Osteoblast (primary cell): ENCODE measurements at regions not wholly inside any gene's neighbourhood (a gene's known extent, or its start where the extent isn't known, plus 50 kb on each side); places are given as distances from the start of the nearest gene placed in this dataset. TPM values are rescaled to one million over a fixed set of nuclear protein-coding genes. Genes with fewer than 3 reads are reported as not detected.

Experiments used
- DNase-seq: peaks from one replicate; pipeline ENCODE4 v3.0.0; 2011; ENCODE audit warnings: low spot score, mixed read lengths; ENCODE audit not compliant: insufficient read length; ENCODE audit errors: missing footprints
- H2AFZ ChIP-seq: 2 replicates; pipeline ENCODE4 v1.6.0; 2011; ENCODE audit warnings: mild to moderate bottlenecking, low read length
- H3K27ac ChIP-seq: 2 replicates; pipeline ENCODE4 v1.5.1; 2011; ENCODE audit warnings: mild to moderate bottlenecking, low read depth, low read length, moderate library complexity
- H3K27me3 ChIP-seq: 2 replicates; pipeline ENCODE4 v1.6.0; 2012; ENCODE audit warnings: mild to moderate bottlenecking, control low read depth, inconsistent platforms, low read length, moderate library complexity; ENCODE audit not compliant: insufficient read depth
- H3K36me3 ChIP-seq: 2 replicates; pipeline ENCODE4 v1.5.1; 2011; ENCODE audit warnings: mild to moderate bottlenecking, low read length, control low read depth, moderate library complexity; ENCODE audit not compliant: insufficient read depth
- H3K4me1 ChIP-seq: 2 replicates; pipeline ENCODE4 v1.5.1; 2011; ENCODE audit warnings: mild to moderate bottlenecking, low read length, control low read depth, moderate library complexity; ENCODE audit not compliant: insufficient read depth
- H3K4me2 ChIP-seq: 2 replicates; pipeline ENCODE4 v1.6.0; 2011; ENCODE audit warnings: mild to moderate bottlenecking, low read length; ENCODE audit not compliant: insufficient read depth
- H3K4me3 ChIP-seq: fragments of 200-600 bp; sonication (generic); 3 replicates; pipeline ENCODE4 v1.5.1; 2012; ENCODE audit warnings: mild to moderate bottlenecking, low read length, inconsistent platforms; ENCODE audit not compliant: insufficient read depth
- H3K79me2 ChIP-seq: 2 replicates; pipeline ENCODE4 v1.6.0; 2012; ENCODE audit warnings: mild to moderate bottlenecking, low read length, control low read depth, inconsistent platforms; ENCODE audit not compliant: insufficient read depth
- H3K9me3 ChIP-seq: 2 replicates; pipeline ENCODE4 v1.5.1; 2011; ENCODE audit warnings: low read depth, low read length, control low read depth
- H4K20me1 ChIP-seq: 2 replicates; pipeline ENCODE4 v1.6.0; 2012; ENCODE audit warnings: mild to moderate bottlenecking, low read length, control low read depth; ENCODE audit not compliant: insufficient read depth
- CTCF ChIP-seq: IDR thresholded peaks from 2 replicates; pipeline ENCODE4 v1.5.1; 2011; ENCODE audit warnings: mild to moderate bottlenecking, low read depth, low read length, moderate library complexity; ENCODE audit errors: extremely low read depth
- small RNA-seq: library from RNA; depleted of rRNA; stranded (forward); fragments of <200 nt; gene quantifications from one replicate; pipeline ENCODE3, GENCODE V24; 2012

- Histone ChIP-seq H3K36me3 (no peaks in the 10 kb centered on the region), H2AFZ (no peak overlapping the region), H3K9me3 (no peaks in the 10 kb centered on the region), H3K27ac (no peak overlapping the region), H3K4me2 (no peak overlapping the region), H3K4me3 (no peak overlapping the region), H3K4me1 (peaks cover under 1% of the 10 kb centered on the region), H3K79me2 (no peaks in the 10 kb centered on the region), H3K27me3 (no peaks in the 10 kb centered on the region), H4K20me1 (no peaks in the 10 kb centered on the region)
- TF ChIP-seq CTCF: no peak
- no peak for DNase-seq
Measured at GRCh38 chr14:36233217-36233616, 56.7 kb upstream of the PTCSC3 start.

DNA sequence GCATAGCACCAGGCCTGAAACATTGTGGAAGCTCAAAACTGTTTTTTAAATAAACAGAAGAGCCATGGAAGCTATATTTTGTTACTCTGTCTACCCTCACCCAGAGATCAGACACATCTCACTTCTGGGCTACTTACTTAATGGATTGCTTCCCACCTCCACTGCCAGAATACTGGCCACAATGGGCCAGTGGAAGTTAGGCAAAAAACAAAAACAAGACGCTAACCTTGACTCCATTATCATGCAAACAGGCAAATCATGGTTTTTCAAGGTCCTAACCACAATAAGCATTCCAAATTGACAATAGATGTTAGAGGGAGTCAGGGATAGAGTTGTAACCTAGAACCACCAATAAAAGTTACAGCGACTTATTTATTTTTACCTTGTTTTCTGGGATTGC is 52.7 kb upstream of the PTCSC3 start:
- Histone ChIP-seq H3K27me3 (no peaks in the 10 kb centered on the region), H3K4me1 (no peaks in the 10 kb centered on the region), H3K9me3 (no peaks in the 10 kb centered on the region), H3K4me2 (no peak overlapping the region), H3K79me2 (no peaks in the 10 kb centered on the region), H4K20me1 (no peaks in the 10 kb centered on the region), H3K36me3 (no peaks in the 10 kb centered on the region), H3K4me3 (no peak overlapping the region), H2AFZ (no peak overlapping the region), H3K27ac (no peak overlapping the region)
- no peak for DNase-seq
- TF ChIP-seq CTCF: no peak

GRCh38 chr14:36227802-36228201 is 51.3 kb upstream of the PTCSC3 start:
- Histone ChIP-seq H3K27ac (no peak overlapping the region), H3K4me3 (no peak overlapping the region), H3K79me2 (no peaks in the 10 kb centered on the region), H3K9me3 (no peaks in the 10 kb centered on the region), H3K4me2 (no peak overlapping the region), H3K4me1 (no peaks in the 10 kb centered on the region), H2AFZ (no peak overlapping the region), H3K36me3 (no peaks in the 10 kb centered on the region), H4K20me1 (no peaks in the 10 kb centered on the region), H3K27me3 (no peaks in the 10 kb centered on the region)
- no peak for TF ChIP-seq CTCF
- DNase-seq: no peak

DNA sequence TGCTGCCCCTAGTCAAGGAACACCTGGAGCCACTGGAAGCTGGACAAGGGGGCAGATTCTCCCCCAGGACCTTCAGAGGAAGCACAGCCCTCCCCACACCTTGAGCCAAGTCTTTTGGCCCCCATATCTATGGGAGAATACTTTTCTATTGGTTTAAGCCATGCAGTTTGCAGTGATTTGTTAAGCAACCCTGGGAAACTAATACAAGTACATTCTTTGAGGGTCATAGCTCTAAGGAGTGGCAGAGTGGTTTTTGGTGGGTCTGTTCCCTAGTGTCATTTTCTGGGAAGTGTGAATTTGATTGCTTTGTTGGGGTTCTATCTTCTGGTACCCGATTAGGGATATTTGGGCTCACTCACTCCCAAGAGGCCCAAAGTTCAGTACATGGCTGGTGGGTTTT is 50.8 kb upstream of the PTCSC3 start:
- no peak overlapping the region for H3K4me3 ChIP-seq
- TF ChIP-seq CTCF: no peak
- no peaks in the 10 kb centered on the region for H4K20me1 ChIP-seq
- no peak overlapping the region for H3K27ac ChIP-seq
- no peaks in the 10 kb centered on the region for H3K27me3 ChIP-seq
- H3K9me3 ChIP-seq: no peaks in the 10 kb centered on the region
- H3K36me3 ChIP-seq: no peaks in the 10 kb centered on the region
- no peak overlapping the region for H2AFZ ChIP-seq
- no peak for DNase-seq
- no peaks in the 10 kb centered on the region for H3K79me2 ChIP-seq
- H3K4me1 ChIP-seq: no peaks in the 10 kb centered on the region
- H3K4me2 ChIP-seq: no peak overlapping the region

Small RNAs in the stretch of these regions (small RNA-seq; reads per million reads assigned to genes)
- not detected for gene RN7SKP21
